Adrenal gland (tissue), 5 donors: ENCODE measurements at regions not wholly inside any gene's neighbourhood (a gene's known extent, or its start where the extent isn't known, plus 50 kb on each side); places are given as distances from the start of the nearest gene placed in this dataset.

ENCODE experiments used
- POLR2A ChIP-seq, 2 donors: fragments of 450-650 bp; IDR thresholded peaks; one replicate each; pipeline ENCODE4 v1.6.1; 2017; ENCODE audit warnings: antibody characterized with exemption in 2 of 2, mild to moderate bottlenecking in 2 of 2, moderate library complexity in 1 of 2
- TF ChIP-seq, protein P1 (sequence below), 6 experiments: fragments of 450-650 bp in 4 of 6; fragments of 200-600 bp in 2 of 6; sonication (generic) in 1 of 6; IDR thresholded peaks; 1 replicate in 5 of 6; 2 replicates in 1 of 6; pipeline versions ENCODE4 v1.5.1 to v1.8.0; 2016 to 2021; ENCODE audit warnings: antibody characterized with exemption in 6 of 6, mild to moderate bottlenecking in 2 of 6, moderate library complexity in 1 of 6
- donor health status: DM: no; HTN: no; CAD: no.

DNA sequence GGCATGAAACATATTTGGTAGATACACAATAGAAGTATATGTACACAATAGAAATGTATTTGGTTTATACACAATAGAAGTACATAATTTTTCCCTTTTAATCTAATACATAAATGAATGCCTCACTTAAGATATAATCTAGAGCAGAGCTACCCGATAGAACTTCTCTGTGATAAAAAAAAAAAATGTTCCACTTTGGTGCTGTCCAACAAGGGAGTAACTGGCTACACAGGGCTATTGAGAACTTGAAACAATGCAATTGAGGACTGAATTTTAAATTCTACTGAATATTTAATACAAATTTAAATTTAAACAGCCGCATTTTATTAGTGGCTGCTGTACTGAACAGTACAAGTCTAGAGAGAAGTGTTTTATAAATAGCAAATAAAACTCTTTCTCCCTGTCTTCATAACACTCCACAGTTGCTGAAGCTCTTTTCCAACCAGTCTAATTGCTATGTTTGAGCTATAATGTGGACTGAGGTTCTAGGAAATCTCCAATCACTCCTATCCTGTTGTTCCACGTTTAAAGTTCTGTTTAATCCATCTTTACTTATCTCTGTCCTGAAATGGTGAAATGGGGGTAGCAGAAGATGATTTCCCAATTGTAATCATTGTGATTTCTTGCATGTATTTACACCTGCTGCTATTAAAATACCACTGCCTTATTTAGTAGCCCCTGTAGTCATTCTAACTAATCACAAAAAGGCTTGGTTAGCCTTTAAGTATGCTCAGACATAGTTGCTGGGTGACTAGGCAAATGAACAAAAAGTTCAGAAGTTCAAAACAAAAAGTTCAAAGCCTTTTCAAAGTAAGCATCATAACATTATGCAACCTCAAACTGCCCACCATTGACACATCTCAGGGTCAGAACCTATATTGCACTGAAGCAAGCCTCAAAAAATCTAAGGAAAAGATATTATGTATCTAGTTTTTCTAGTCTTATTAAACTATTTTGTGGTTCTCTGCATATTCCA is 192.3 kb upstream of the C1orf87 start:
- TF ChIP-seq, protein P1, sequence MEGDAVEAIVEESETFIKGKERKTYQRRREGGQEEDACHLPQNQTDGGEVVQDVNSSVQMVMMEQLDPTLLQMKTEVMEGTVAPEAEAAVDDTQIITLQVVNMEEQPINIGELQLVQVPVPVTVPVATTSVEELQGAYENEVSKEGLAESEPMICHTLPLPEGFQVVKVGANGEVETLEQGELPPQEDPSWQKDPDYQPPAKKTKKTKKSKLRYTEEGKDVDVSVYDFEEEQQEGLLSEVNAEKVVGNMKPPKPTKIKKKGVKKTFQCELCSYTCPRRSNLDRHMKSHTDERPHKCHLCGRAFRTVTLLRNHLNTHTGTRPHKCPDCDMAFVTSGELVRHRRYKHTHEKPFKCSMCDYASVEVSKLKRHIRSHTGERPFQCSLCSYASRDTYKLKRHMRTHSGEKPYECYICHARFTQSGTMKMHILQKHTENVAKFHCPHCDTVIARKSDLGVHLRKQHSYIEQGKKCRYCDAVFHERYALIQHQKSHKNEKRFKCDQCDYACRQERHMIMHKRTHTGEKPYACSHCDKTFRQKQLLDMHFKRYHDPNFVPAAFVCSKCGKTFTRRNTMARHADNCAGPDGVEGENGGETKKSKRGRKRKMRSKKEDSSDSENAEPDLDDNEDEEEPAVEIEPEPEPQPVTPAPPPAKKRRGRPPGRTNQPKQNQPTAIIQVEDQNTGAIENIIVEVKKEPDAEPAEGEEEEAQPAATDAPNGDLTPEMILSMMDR (IDR thresholded peaks at IDR 0.05), result no peak
- no peak for TF ChIP-seq POLR2A (IDR thresholded peaks at IDR 0.05)
